A549 (cell line): ENCODE measurements at regions not wholly inside any gene's neighbourhood (a gene's known extent, or its start where the extent isn't known, plus 50 kb on each side); places are given as distances from the start of the nearest gene placed in this dataset.

Experiments
- ATAC-seq, 2 experiments: fragments of 200-7000 bp in 1 of 2; fragments of >200 bp in 1 of 2; cut with Nextera tagmentation in 1 of 2; cut with Tn5 transposase in 1 of 2; 3 replicates each; pipeline versions ENCODE4 v1.8.0 to v1.9.1; 2018 to 2020; ENCODE audit warnings: mild to moderate bottlenecking in 1 of 2, moderate library complexity in 1 of 2
- CTCF ChIA-PET: fragments of 300-600 bp; sonication (Branson Sonifier 250); formaldehyde crosslinking; extraction: SDS; loops from one replicate; lab custom pipeline; 2021; ENCODE audit warnings: antibody characterized with exemption, inconsistent platforms; lab: Yijun Ruan, JAX
- POLR2A ChIA-PET: fragments of 350-600 bp; formaldehyde crosslinking; extraction: SDS; loops from one replicate; lab custom pipeline; 2021; ENCODE audit warnings: antibody characterized with exemption, inconsistent platforms; lab: Yijun Ruan, JAX
- DNase-seq, 2 experiments: peaks; one replicate each; pipeline versions ENCODE4 v3.0.0 to v3.0.0-alpha.2; 2011 to 2016; ENCODE audit warnings: low read depth in 1 of 2, low spot score in 1 of 2
- FAIRE-seq: peaks from 2 replicates; lab custom pipeline; 2011; peaks lifted over from hg19 to GRCh38; lab: Jason Lieb, UNC
- H3K27ac ChIP-seq, 2 experiments: fragments of >200 bp; sonication (Bioruptor Twin); formaldehyde crosslinking; 3 replicates each; pipeline ENCODE4 v1.5.1; 2016 to 2017
- H3K4me1 ChIP-seq: fragments of >200 bp; sonication (Bioruptor Twin); formaldehyde crosslinking; 3 replicates; pipeline ENCODE4 v1.6.1; 2016
- H3K4me2 ChIP-seq: fragments of >200 bp; sonication (Bioruptor Twin); formaldehyde crosslinking; 3 replicates; pipeline ENCODE4 v1.6.1; 2016
- H3K4me3 ChIP-seq: fragments of >200 bp; sonication (Bioruptor Twin); formaldehyde crosslinking; 3 replicates; pipeline ENCODE4 v1.5.1; 2016
- H3K9me3 ChIP-seq: fragments of >200 bp; sonication (Bioruptor Twin); formaldehyde crosslinking; 3 replicates; pipeline ENCODE4 v1.6.1; 2016
- CHD2 ChIP-seq: fragments of 150-350 bp; IDR thresholded peaks from 2 replicates; pipeline ENCODE4 v1.6.1; 2014; ENCODE audit warnings: low read length; ENCODE audit not compliant: partially characterized antibody
- EHMT2 ChIP-seq: fragments of 200-600 bp; sonication (generic); IDR thresholded peaks from 2 replicates; pipeline ENCODE4 v1.6.1; 2016; ENCODE audit warnings: antibody characterized with exemption, low read depth, mild to moderate bottlenecking, moderate library complexity
- FOSL2 ChIP-seq, 2 experiments: fragments of 450-650 bp in 1 of 2; fragments of >200 bp in 1 of 2; sonication (Bioruptor Twin) in 1 of 2; formaldehyde crosslinking; IDR thresholded peaks; 2 replicates each; pipeline versions ENCODE4 v1.5.0 to v1.6.1; 2016 to 2020; ENCODE audit warnings: mild to moderate bottlenecking in 1 of 2, moderate library complexity in 1 of 2
- JUNB ChIP-seq: fragments of >200 bp; sonication (Bioruptor Twin); formaldehyde crosslinking; IDR thresholded peaks from 2 replicates; pipeline ENCODE4 v1.6.1; 2016
- KDM5A ChIP-seq: fragments of 200-600 bp; sonication (generic); IDR thresholded peaks from 2 replicates; pipeline ENCODE4 v1.6.1; 2016; ENCODE audit warnings: antibody characterized with exemption, mild to moderate bottlenecking
- MAFK ChIP-seq: fragments of 450-650 bp; IDR thresholded peaks from 2 replicates; pipeline ENCODE4 v1.6.1; 2014; ENCODE audit not compliant: partially characterized antibody
- NPAS2 ChIP-seq: fragments of 250-450 bp; sonication (Bioruptor Pico); IDR thresholded peaks from 2 replicates; pipeline ENCODE4 v1.8.0; 2022; ENCODE audit warnings: mild to moderate bottlenecking, moderate library complexity, borderline replicate concordance
- PBX3 ChIP-seq: IDR thresholded peaks from 2 replicates; pipeline ENCODE4 v1.6.1; 2012
- POLR2A ChIP-seq: IDR thresholded peaks from 2 replicates; pipeline ENCODE4 v1.6.1; 2012; ENCODE audit warnings: mild to moderate bottlenecking, low read length
- RAD21 ChIP-seq, 2 experiments: fragments of >200 bp in 1 of 2; sonication (Bioruptor Twin) in 1 of 2; formaldehyde crosslinking in 1 of 2; IDR thresholded peaks in 1 of 2; conservative IDR thresholded peaks in 1 of 2; 2 replicates in 1 of 2; 3 replicates in 1 of 2; pipeline ENCODE4 v1.6.1; 2012 to 2018; ENCODE audit warnings: inconsistent platforms in 1 of 2
- RARB ChIP-seq: fragments of 250-450 bp; sonication (Bioruptor Pico); IDR thresholded peaks from 2 replicates; pipeline ENCODE4 v1.8.0; 2021; ENCODE audit warnings: mild to moderate bottlenecking, moderate library complexity
- RCOR1 ChIP-seq: fragments of 150-350 bp; IDR thresholded peaks from 2 replicates; pipeline ENCODE4 v1.6.1; 2014; ENCODE audit warnings: antibody characterized with exemption, low read length, low read depth
- RFX5 ChIP-seq: fragments of 450-650 bp; IDR thresholded peaks from 2 replicates; pipeline ENCODE4 v1.7.1; 2014; ENCODE audit warnings: antibody characterized with exemption, mild to moderate bottlenecking, moderate library complexity
- SMC3 ChIP-seq: fragments of >200 bp; sonication (Bioruptor Twin); formaldehyde crosslinking; IDR thresholded peaks from 3 replicates; pipeline ENCODE4 v1.6.1; 2018; ENCODE audit warnings: inconsistent platforms
- ZC3H11A ChIP-seq: fragments of 450-650 bp; IDR thresholded peaks from 2 replicates; pipeline ENCODE4 v1.6.1; 2014; ENCODE audit warnings: antibody characterized with exemption, mild to moderate bottlenecking
- ZNF302 ChIP-seq: fragments of 250-450 bp; sonication (Bioruptor Pico); IDR thresholded peaks from 2 replicates; pipeline ENCODE4 v1.9.0; 2021; ENCODE audit warnings: inconsistent platforms, mild to moderate bottlenecking, moderate library complexity
- WGBS: methylation state at CpG from one replicate; pipeline ENCODE4 v1.1.6; 2017; ENCODE audit errors: missing lambda C conversion rate; 5-methylcytosine and 5-hydroxymethylcytosine counted together
- TF ChIP-seq, protein P1 (sequence below): fragments of 250-450 bp; sonication (Bioruptor Pico); IDR thresholded peaks from 2 replicates; pipeline ENCODE4 v1.5.0; 2020; ENCODE audit warnings: low read depth, mild to moderate bottlenecking, moderate library complexity
- TF ChIP-seq, protein P2 (sequence below): fragments of 250-450 bp; sonication (Bioruptor Pico); IDR thresholded peaks from 2 replicates; pipeline ENCODE4 v1.5.0; 2021; ENCODE audit warnings: mild to moderate bottlenecking, moderate library complexity, borderline replicate concordance
- TF ChIP-seq, protein P3 (sequence below): fragments of >200 bp; sonication (Bioruptor Twin); formaldehyde crosslinking; IDR thresholded peaks from 3 replicates; pipeline ENCODE4 v1.5.1; 2016

DNA sequence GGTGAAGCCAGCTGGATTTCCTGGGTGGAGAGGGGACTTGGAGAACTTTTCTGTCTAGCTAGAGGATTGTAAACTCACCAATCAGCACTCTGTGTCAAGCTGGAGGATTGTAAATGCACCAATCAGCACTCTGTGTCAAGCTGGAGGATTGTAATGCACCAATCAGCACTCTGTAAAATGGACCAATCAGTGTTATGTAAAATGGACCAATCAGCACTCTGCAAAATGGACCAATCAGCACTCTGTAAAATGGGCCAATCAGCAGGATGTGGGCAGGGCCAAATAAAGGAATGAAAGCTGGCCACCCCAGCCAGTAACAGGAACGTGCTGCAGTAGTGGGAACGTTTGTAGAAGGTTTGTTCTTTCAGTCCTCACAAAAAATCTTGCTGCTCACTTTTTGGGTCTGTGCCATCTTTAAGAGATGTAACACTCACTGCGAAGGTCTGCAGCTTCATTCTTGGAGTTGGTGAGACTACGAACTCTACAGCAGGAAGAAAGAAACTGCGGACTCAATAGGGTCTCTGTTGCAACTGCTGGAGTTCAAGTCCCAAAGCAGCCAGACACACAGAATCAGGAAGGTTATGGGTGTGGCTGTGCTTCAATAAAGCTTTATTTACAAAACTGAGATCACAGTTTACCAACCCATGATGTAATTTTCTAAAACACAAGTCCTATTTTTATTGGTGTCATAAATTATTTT lies 145.7 kb upstream of the ERCC6L2 start:
- TF ChIP-seq MAFK = peak; percentile 44
- TF ChIP-seq ZNF302 (CRISPR knock-in tag) = no peak
- TF ChIP-seq, all 56 proteins: peak for 1
- H3K9me3 ChIP-seq = no peaks in the 10 kb centered on the region
- no peaks in the 10 kb centered on the region for H3K4me1 ChIP-seq
- WGBS = 65% methylated on average over 5 of the region's 5 CpGs
- H3K4me3 ChIP-seq = no peak overlapping the region
- no peak overlapping the region for H3K4me2 ChIP-seq
- ATAC-seq (no peak), FAIRE-seq (no peak), DNase-seq (no peak)
- CTCF ChIA-PET = interaction anchor here (0.6 kb wide), 3 partner anchors 97 to 1063 kb away, joined by 3 to 4 read pairs (median 4); no protein-coding TSS in a partner anchor
- no peak overlapping the region for H3K27ac ChIP-seq
- POLR2A ChIA-PET = no interaction called here

DNA sequence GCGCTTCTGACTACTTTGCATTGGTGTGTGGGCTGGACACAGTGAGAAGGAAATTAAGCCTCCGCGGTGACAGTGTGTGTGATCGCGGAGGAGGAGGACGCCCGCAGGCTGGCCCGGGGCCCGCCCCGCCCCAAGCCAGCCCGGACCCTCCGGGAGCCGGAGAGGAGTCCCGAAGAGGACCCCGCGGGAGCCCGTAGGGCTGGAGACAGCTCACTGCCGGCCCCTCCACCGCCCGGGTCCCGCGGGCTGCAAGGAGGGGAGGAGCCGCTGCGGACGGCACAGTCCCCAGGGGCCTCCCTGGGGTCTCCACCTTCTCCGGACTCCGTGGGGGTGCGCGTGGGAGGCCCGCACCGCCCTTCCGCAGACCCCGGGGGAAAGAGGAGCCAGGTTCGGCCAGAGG lies 146.4 kb upstream of the ERCC6L2 start:
- Histone ChIP-seq H3K27ac (no peak overlapping the region), H3K9me3 (no peaks in the 10 kb centered on the region), H3K4me1 (no peaks in the 10 kb centered on the region), H3K4me2 (no peak overlapping the region), H3K4me3 (no peak overlapping the region)
- no peak for TF ChIP-seq PBX3
- no peak for TF ChIP-seq NPAS2 (CRISPR knock-in tag)
- TF ChIP-seq, protein P1, sequence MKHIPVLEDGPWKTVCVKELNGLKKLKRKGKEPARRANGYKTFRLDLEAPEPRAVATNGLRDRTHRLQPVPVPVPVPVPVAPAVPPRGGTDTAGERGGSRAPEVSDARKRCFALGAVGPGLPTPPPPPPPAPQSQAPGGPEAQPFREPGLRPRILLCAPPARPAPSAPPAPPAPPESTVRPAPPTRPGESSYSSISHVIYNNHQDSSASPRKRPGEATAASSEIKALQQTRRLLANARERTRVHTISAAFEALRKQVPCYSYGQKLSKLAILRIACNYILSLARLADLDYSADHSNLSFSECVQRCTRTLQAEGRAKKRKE (CRISPR knock-in tag) = no peak
- TF ChIP-seq RFX5 = no peak
- TF ChIP-seq FOSL2 (IDR thresholded peaks at IDR 0.05) = no peak
- no peak for TF ChIP-seq FOSL2 (CRISPR knock-in tag; IDR thresholded peaks at IDR 0.05)
- no peak for TF ChIP-seq KDM5A
- TF ChIP-seq EHMT2 = no peak
- no peak for TF ChIP-seq CHD2
- no peak for TF ChIP-seq JUNB
- no peak for TF ChIP-seq ZNF302 (CRISPR knock-in tag)
- TF ChIP-seq POLR2A = no peak
- DNase-seq (no peak), FAIRE-seq (no peak), ATAC-seq (no peak)
- 93% methylated on average over 12 of the region's 34 CpGs for WGBS
- POLR2A ChIA-PET = no interaction called here
- CTCF ChIA-PET = interaction anchor here (3.3 kb wide), 1 partner anchor 8 kb away, joined by 20 read pairs; no protein-coding TSS in a partner anchor

GRCh38 chr9:95727947-95728520 lies 147.5 kb upstream of the ERCC6L2 start:
- DNase-seq = no peak
- ChIA-PET POLR2A (no interaction called here), CTCF (interaction anchor here (0.6 to 3.3 kb wide), 4 partner anchors 9 to 532 kb away, joined by 3 to 20 read pairs (median 8); no protein-coding TSS in a partner anchor)
- H3K27ac ChIP-seq = no peak overlapping the region
- FAIRE-seq = no peak
- H3K4me3 ChIP-seq = no peak overlapping the region
- H3K4me2 ChIP-seq = no peak overlapping the region
- no peak for ATAC-seq
- 85% methylated on average over 7 of the region's 7 CpGs for WGBS
- no peaks in the 10 kb centered on the region for H3K4me1 ChIP-seq
- TF ChIP-seq KDM5A (no peak), RARB (CRISPR knock-in tag) (no peak), POLR2A (no peak), ZC3H11A (no peak), RCOR1 (no peak)
- H3K9me3 ChIP-seq = no peaks in the 10 kb centered on the region

- H3K4me3 ChIP-seq = no peak overlapping the region
- H3K4me2 ChIP-seq = no peak overlapping the region
- ChIA-PET CTCF (interaction anchor here (0.6 to 3.3 kb wide), 11 partner anchors 8 to 592 kb away, joined by 3 to 20 read pairs (median 3); no protein-coding TSS in a partner anchor), POLR2A (no interaction called here)
- peak; percentile 36 to 42 for DNase-seq
- no peak overlapping the region for H3K27ac ChIP-seq
- H3K9me3 ChIP-seq = no peaks in the 10 kb centered on the region
- peak; percentile 68 to 78; a peak in 4 of 6 replicates for ATAC-seq
- TF ChIP-seq, protein P2, sequence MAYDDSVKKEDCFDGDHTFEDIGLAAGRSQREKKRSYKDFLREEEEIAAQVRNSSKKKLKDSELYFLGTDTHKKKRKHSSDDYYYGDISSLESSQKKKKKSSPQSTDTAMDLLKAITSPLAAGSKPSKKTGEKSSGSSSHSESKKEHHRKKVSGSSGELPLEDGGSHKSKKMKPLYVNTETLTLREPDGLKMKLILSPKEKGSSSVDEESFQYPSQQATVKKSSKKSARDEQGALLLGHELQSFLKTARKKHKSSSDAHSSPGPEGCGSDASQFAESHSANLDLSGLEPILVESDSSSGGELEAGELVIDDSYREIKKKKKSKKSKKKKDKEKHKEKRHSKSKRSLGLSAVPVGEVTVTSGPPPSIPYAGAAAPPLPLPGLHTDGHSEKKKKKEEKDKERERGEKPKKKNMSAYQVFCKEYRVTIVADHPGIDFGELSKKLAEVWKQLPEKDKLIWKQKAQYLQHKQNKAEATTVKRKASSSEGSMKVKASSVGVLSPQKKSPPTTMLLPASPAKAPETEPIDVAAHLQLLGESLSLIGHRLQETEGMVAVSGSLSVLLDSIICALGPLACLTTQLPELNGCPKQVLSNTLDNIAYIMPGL (CRISPR knock-in tag) = no peak
- TF ChIP-seq, protein P3, sequence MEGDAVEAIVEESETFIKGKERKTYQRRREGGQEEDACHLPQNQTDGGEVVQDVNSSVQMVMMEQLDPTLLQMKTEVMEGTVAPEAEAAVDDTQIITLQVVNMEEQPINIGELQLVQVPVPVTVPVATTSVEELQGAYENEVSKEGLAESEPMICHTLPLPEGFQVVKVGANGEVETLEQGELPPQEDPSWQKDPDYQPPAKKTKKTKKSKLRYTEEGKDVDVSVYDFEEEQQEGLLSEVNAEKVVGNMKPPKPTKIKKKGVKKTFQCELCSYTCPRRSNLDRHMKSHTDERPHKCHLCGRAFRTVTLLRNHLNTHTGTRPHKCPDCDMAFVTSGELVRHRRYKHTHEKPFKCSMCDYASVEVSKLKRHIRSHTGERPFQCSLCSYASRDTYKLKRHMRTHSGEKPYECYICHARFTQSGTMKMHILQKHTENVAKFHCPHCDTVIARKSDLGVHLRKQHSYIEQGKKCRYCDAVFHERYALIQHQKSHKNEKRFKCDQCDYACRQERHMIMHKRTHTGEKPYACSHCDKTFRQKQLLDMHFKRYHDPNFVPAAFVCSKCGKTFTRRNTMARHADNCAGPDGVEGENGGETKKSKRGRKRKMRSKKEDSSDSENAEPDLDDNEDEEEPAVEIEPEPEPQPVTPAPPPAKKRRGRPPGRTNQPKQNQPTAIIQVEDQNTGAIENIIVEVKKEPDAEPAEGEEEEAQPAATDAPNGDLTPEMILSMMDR = peak; percentile 58
- TF ChIP-seq RAD21 (conservative IDR thresholded peaks at IDR 0.05 in 1 of 2, IDR thresholded peaks at IDR 0.05 in 1 of 2) = peak; percentile 54 to 57
- TF ChIP-seq SMC3 = peak; percentile 51
- WGBS = 38% methylated on average over 2 of the region's 2 CpGs
- H3K4me1 ChIP-seq = no peaks in the 10 kb centered on the region
- FAIRE-seq = no peak
These were observed 148.7 kb upstream of the ERCC6L2 start for GRCh38 chr9:95726756-95727155.
